ENCODE measurements at regions not wholly inside any gene's neighbourhood (a gene's known extent, or its start where the extent isn't known, plus 50 kb on each side); places are given as distances from the start of the nearest gene placed in this dataset.

DNA sequence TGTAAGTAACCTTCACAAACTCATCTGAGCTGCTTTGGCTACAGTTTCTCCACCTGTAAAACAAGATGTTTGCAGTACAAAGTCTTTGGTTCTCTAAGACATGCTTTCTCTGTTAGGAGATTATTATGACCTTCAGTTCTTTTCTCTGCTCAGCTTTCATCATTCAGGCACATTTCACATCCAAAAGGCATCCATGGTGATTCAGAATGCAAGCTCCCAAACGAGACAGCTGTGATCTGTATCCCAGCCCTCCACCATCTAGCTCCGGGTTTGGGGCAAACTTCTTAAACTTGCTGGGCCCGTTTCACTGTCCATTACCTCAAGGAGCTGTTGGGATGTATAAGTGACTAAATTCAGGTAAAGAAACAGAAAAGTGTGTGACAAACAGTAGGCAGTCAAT lies 95.8 kb upstream of the COL1A2 start:
- TF ChIP-seq POLR2AphosphoS5 (IDR thresholded peaks at IDR 0.05; ENCODE audit: low read depth, low read length) (no peak), SIN3A (IDR thresholded peaks at IDR 0.05; ENCODE audit: borderline replicate concordance, insufficient read depth, low read length) (no peak), TAF1 (IDR thresholded peaks at IDR 0.05; ENCODE audit: borderline replicate concordance, insufficient read depth, low read length) (no peak), FOXP2 (optimal IDR thresholded peaks at IDR 0.05; ENCODE audit: borderline replicate concordance, extremely low read depth, extremely low read length, insufficient read depth) (no peak)
- TF ChIP-seq, protein P1, sequence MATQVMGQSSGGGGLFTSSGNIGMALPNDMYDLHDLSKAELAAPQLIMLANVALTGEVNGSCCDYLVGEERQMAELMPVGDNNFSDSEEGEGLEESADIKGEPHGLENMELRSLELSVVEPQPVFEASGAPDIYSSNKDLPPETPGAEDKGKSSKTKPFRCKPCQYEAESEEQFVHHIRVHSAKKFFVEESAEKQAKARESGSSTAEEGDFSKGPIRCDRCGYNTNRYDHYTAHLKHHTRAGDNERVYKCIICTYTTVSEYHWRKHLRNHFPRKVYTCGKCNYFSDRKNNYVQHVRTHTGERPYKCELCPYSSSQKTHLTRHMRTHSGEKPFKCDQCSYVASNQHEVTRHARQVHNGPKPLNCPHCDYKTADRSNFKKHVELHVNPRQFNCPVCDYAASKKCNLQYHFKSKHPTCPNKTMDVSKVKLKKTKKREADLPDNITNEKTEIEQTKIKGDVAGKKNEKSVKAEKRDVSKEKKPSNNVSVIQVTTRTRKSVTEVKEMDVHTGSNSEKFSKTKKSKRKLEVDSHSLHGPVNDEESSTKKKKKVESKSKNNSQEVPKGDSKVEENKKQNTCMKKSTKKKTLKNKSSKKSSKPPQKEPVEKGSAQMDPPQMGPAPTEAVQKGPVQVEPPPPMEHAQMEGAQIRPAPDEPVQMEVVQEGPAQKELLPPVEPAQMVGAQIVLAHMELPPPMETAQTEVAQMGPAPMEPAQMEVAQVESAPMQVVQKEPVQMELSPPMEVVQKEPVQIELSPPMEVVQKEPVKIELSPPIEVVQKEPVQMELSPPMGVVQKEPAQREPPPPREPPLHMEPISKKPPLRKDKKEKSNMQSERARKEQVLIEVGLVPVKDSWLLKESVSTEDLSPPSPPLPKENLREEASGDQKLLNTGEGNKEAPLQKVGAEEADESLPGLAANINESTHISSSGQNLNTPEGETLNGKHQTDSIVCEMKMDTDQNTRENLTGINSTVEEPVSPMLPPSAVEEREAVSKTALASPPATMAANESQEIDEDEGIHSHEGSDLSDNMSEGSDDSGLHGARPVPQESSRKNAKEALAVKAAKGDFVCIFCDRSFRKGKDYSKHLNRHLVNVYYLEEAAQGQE (IDR thresholded peaks at IDR 0.05; ENCODE audit: insufficient read depth in 1 of 2, low read depth in 2 of 2, low read length in 2 of 2) = no peak

Measured in PFSK-1 (cell line).